Natural killer cell (primary cell): ENCODE measurements at regions not wholly inside any gene's neighbourhood (a gene's known extent, or its start where the extent isn't known, plus 50 kb on each side); places are given as distances from the start of the nearest gene placed in this dataset.

Experiments
- ATAC-seq, 3 donors: fragments of 150-1000 bp in 2 of 3; fragments of 200-7000 bp in 1 of 3; cut with Tn5 transposase; 1 replicate in 1 of 3; 2 replicates in 2 of 3; pipeline ENCODE4 v1.10.0; 2021; ENCODE audit warnings: mild to moderate bottlenecking in 2 of 3, moderate library complexity in 2 of 3
- DNase-seq, 2 donors: peaks; one replicate each; pipeline versions ENCODE4 v3.0.0 to v3.0.0-alpha.2; 2013 to 2021; ENCODE audit warnings: mixed read lengths in 1 of 2
- H3K27ac ChIP-seq: one replicate; pipeline ENCODE4 v1.5.1; 2013; ENCODE audit warnings: mild to moderate bottlenecking, low read length
- H3K27me3 ChIP-seq: one replicate; pipeline ENCODE4 v1.6.1; 2013; ENCODE audit warnings: low read length; ENCODE audit not compliant: control insufficient read depth, insufficient read depth
- H3K36me3 ChIP-seq: one replicate; pipeline ENCODE4 v1.6.1; 2013; ENCODE audit warnings: low read length; ENCODE audit not compliant: control insufficient read depth, insufficient read depth
- H3K4me1 ChIP-seq: one replicate; pipeline ENCODE4 v1.6.1; 2013; ENCODE audit warnings: low read length; ENCODE audit not compliant: control insufficient read depth, insufficient read depth
- H3K4me3 ChIP-seq: one replicate; pipeline ENCODE4 v1.5.1; 2013; ENCODE audit warnings: low read length
- H3K9me3 ChIP-seq: one replicate; pipeline ENCODE4 v1.6.1; 2013; ENCODE audit warnings: low read length; ENCODE audit not compliant: control insufficient read depth, insufficient read depth
- H3K27ac Mint-ChIP-seq, 2 donors: one replicate each; pipeline ENCODE4 v1.8.0; 2022; ENCODE audit warnings: mild to moderate bottlenecking in 2 of 2, mixed read lengths in 2 of 2, moderate library complexity in 1 of 2
- H3K27me3 Mint-ChIP-seq, 2 donors: one replicate each; pipeline ENCODE4 v1.8.0; 2022; ENCODE audit warnings: low read depth in 2 of 2, mixed read lengths in 2 of 2
- H3K36me3 Mint-ChIP-seq: one replicate; pipeline ENCODE4 v1.8.0; 2022; ENCODE audit warnings: mixed read lengths
- H3K4me1 Mint-ChIP-seq, 2 donors: one replicate each; pipeline ENCODE4 v1.8.0; 2022; ENCODE audit warnings: mixed read lengths in 2 of 2
- H3K4me3 Mint-ChIP-seq: one replicate; pipeline ENCODE4 v1.8.0; 2022; ENCODE audit warnings: mild to moderate bottlenecking, moderate library complexity, mixed read lengths
- H3K9me3 Mint-ChIP-seq, 2 donors: one replicate each; pipeline ENCODE4 v1.8.0; 2022; ENCODE audit warnings: mixed read lengths in 2 of 2
- CTCF ChIP-seq: fragments of 200-600 bp; IDR thresholded peaks from one replicate; pipeline ENCODE4 v1.8.0; 2022; ENCODE audit warnings: antibody characterized with exemption
- WGBS: methylation state at CpG from one replicate; pipeline ENCODE4 v1.1.7; 2013; ENCODE audit warnings: missing lambda C conversion rate; ENCODE audit not compliant: insufficient coverage; 5-methylcytosine and 5-hydroxymethylcytosine counted together
- intact Hi-C: fragments of 100-400 bp; cut with micrococcal nuclease; formaldehyde crosslinking; loops from one replicate; pipeline ENCODE4 v1.14.2; 2022

DNA sequence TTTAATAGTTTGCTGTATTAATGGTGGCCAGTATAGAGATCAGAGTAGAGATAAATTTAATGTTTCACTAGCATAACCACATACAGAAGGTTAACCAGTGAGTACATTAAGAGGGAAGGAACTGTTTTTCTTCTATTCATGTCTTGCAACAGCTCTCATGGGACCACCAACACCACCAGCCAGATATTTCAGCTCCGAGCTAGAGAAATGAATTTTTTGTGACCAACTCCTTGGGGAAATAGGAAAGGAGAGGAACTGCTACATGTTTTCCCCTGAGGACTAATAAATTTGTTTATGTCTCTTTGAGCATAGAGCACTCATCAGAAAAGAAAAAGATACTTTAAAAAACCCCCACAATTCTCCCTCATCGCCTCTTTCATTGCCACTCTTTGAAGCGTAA, 247.5 kb downstream of the MBNL1 start:
- peaks cover 2 to 6% of the 10 kb centered on the region in 2 donors for H3K27me3 Mint-ChIP-seq
- ATAC-seq (no peak), DNase-seq (no peak)
- WGBS, result no CpG with 5 or more reads among the region's 3 CpGs
- no peaks in the 10 kb centered on the region for H3K4me1 Mint-ChIP-seq
- no peaks in the 10 kb centered on the region for H3K4me1 ChIP-seq
- H3K4me3 ChIP-seq, result no peak overlapping the region
- no peaks in the 10 kb centered on the region for H3K9me3 ChIP-seq
- no peak overlapping the region for H3K4me3 Mint-ChIP-seq
- no peaks in the 10 kb centered on the region for H3K27me3 ChIP-seq
- intact Hi-C loops, result no loop called here
- no peak overlapping the region for H3K27ac ChIP-seq
- no peaks in the 10 kb centered on the region for H3K36me3 Mint-ChIP-seq
- no peak overlapping the region for H3K27ac Mint-ChIP-seq
- H3K9me3 Mint-ChIP-seq, result no peaks in the 10 kb centered on the region
- no peak for TF ChIP-seq CTCF
- no peaks in the 10 kb centered on the region for H3K36me3 ChIP-seq

GRCh38 chr3:152517502-152517901, 248.8 kb downstream of the MBNL1 start:
- Histone ChIP-seq H3K27me3 (no peaks in the 10 kb centered on the region), H3K4me1 (no peaks in the 10 kb centered on the region), H3K36me3 (no peaks in the 10 kb centered on the region), H3K9me3 (no peaks in the 10 kb centered on the region), H3K27ac (no peak overlapping the region), H3K4me3 (no peak overlapping the region)
- TF ChIP-seq CTCF, result no peak
- Mint-ChIP-seq H3K27ac (no peak overlapping the region), H3K9me3 (no peaks in the 10 kb centered on the region), H3K4me3 (no peak overlapping the region), H3K4me1 (no peaks in the 10 kb centered on the region), H3K36me3 (no peaks in the 10 kb centered on the region), H3K27me3 (peaks cover 2 to 6% of the 10 kb centered on the region in 2 donors)
- 100% methylated on average over 1 of the region's 2 CpGs for WGBS
- intact Hi-C loops, result no loop called here
- ATAC-seq, result no peak
- no peak for DNase-seq

DNA sequence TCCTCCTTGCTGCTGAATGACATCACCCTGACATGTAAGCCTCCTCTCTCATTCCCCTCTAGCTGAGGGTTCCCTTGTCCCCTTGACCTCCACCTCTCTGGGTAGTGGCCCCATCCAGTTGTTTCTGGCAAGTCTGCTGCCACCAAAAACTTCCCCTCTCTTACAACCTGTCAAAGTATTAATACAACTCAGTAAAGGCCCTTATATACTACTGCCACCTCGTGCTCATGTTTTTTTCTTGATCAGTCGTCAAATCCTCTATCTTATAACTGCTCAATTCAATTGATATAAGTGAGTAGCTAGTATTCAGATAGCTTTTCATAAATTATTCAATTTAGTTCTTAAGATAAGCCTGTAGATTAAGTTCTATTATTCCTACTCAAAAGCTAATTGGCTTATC, 249.6 kb downstream of the MBNL1 start:
- Mint-ChIP-seq H3K27ac (no peak overlapping the region), H3K4me1 (no peaks in the 10 kb centered on the region), H3K36me3 (no peaks in the 10 kb centered on the region), H3K9me3 (no peaks in the 10 kb centered on the region), H3K27me3 (peaks cover 2 to 6% of the 10 kb centered on the region in 2 donors), H3K4me3 (no peak overlapping the region)
- Histone ChIP-seq H3K4me3 (no peak overlapping the region), H3K4me1 (no peaks in the 10 kb centered on the region), H3K9me3 (no peaks in the 10 kb centered on the region), H3K36me3 (no peaks in the 10 kb centered on the region), H3K27me3 (no peaks in the 10 kb centered on the region), H3K27ac (no peak overlapping the region)
- ATAC-seq (no peak), DNase-seq (no peak)
- TF ChIP-seq CTCF, result no peak
- intact Hi-C loops, result no loop called here
- 100% methylated on average over 1 of the region's 2 CpGs for WGBS

- ATAC-seq, result no peak
- no peaks in the 10 kb centered on the region for H3K36me3 Mint-ChIP-seq
- no peaks in the 10 kb centered on the region for H3K9me3 Mint-ChIP-seq
- Histone ChIP-seq H3K9me3 (no peaks in the 10 kb centered on the region), H3K36me3 (no peaks in the 10 kb centered on the region), H3K4me1 (no peaks in the 10 kb centered on the region), H3K4me3 (no peak overlapping the region), H3K27ac (no peak overlapping the region), H3K27me3 (no peaks in the 10 kb centered on the region)
- no peak for TF ChIP-seq CTCF
- H3K4me3 Mint-ChIP-seq, result no peak overlapping the region
- no peak for DNase-seq
- intact Hi-C loops, result no loop called here
- no peaks in the 10 kb centered on the region for H3K4me1 Mint-ChIP-seq
- no peak overlapping the region for H3K27ac Mint-ChIP-seq
- H3K27me3 Mint-ChIP-seq, result peaks cover 2 to 6% of the 10 kb centered on the region in 2 donors
Observed at GRCh38 chr3:152519376-152519775, 250.6 kb downstream of the MBNL1 start.
